ENCODE measurements at regions not wholly inside any gene's neighbourhood (a gene's known extent, or its start where the extent isn't known, plus 50 kb on each side); places are given as distances from the start of the nearest gene placed in this dataset.
"Not testable (repeated sequence)": the region's sequence is repeated elsewhere in the genome, so short reads cannot be mapped to it uniquely, and the experiment has no call there.

GRCh38 chr10:25867321-25867720 is 66.7 kb upstream of the MYO3A start:
- DNase-seq (ENCODE audit: low spot score) = no peak

- no peak for DNase-seq (ENCODE audit: low spot score)
Observed at GRCh38 chr10:25869067-25869591, 64.9 kb upstream of the MYO3A start.

GRCh38 chr10:25869609-25870008 is 64.4 kb upstream of the MYO3A start:
- DNase-seq (ENCODE audit: low spot score) = no peak

- DNase-seq (ENCODE audit: low spot score) = not testable (repeated sequence)
Observed at GRCh38 chr10:25874402-25874801, 59.6 kb upstream of the MYO3A start.

- peak; percentile 78 for DNase-seq (ENCODE audit: low spot score)
Observed at GRCh38 chr10:25875556-25876165, 58.4 kb upstream of the MYO3A start.

- no peak for DNase-seq (ENCODE audit: low spot score)
Observed at GRCh38 chr10:25877296-25877695, 56.7 kb upstream of the MYO3A start.
